MM.1S (cell line): ENCODE measurements at regions not wholly inside any gene's neighbourhood (a gene's known extent, or its start where the extent isn't known, plus 50 kb on each side); places are given as distances from the start of the nearest gene placed in this dataset.

Experiments used
- DNase-seq: peaks from one replicate; pipeline ENCODE4 v3.0.0-alpha.2; 2015
- H2AFZ ChIP-seq: fragments of 300-600 bp; sonication (generic); 2 replicates; pipeline ENCODE4 v1.6.0; 2016; ENCODE audit warnings: antibody characterized with exemption, low read length
- H3F3A ChIP-seq: fragments of 300-600 bp; sonication (generic); 2 replicates; pipeline ENCODE4 v1.6.1; 2016; ENCODE audit warnings: mild to moderate bottlenecking, antibody characterized with exemption, low read length, moderate library complexity, mixed read lengths; ENCODE audit not compliant: insufficient read depth
- H3K27ac ChIP-seq: fragments of 300-600 bp; sonication (generic); 2 replicates; pipeline ENCODE4 v1.5.1; 2016; ENCODE audit warnings: mild to moderate bottlenecking, low read length
- H3K27me3 ChIP-seq: fragments of 300-600 bp; sonication (generic); replicated peaks from 2 replicates; pipeline ENCODE4 v1.6.0; 2016; ENCODE audit warnings: low read length; ENCODE audit not compliant: insufficient read depth
- H3K36me3 ChIP-seq: fragments of 300-600 bp; sonication (generic); replicated peaks from 2 replicates; pipeline ENCODE4 v1.6.1; 2016; ENCODE audit warnings: mild to moderate bottlenecking, low read length, mixed read lengths; ENCODE audit not compliant: insufficient read depth
- H3K4me1 ChIP-seq: fragments of 300-600 bp; sonication (generic); 2 replicates; pipeline ENCODE4 v1.6.1; 2016; ENCODE audit warnings: low read length, mixed read lengths
- H3K4me2 ChIP-seq: fragments of 300-600 bp; sonication (generic); 2 replicates; pipeline ENCODE4 v1.6.0; 2016; ENCODE audit warnings: low read depth, low read length
- H3K4me3 ChIP-seq: fragments of 300-600 bp; sonication (generic); 2 replicates; pipeline ENCODE4 v1.5.1; 2016; ENCODE audit warnings: low read length, mixed read lengths
- H3K79me2 ChIP-seq: fragments of 300-600 bp; sonication (generic); 2 replicates; pipeline ENCODE4 v1.6.1; 2016; ENCODE audit warnings: mixed run types, low read length, mixed read lengths
- H3K9ac ChIP-seq: fragments of 300-600 bp; sonication (generic); 2 replicates; pipeline ENCODE4 v1.6.1; 2016; ENCODE audit warnings: low read length, mixed read lengths
- H3K9me2 ChIP-seq: fragments of 300-600 bp; sonication (generic); replicated peaks from 2 replicates; pipeline ENCODE4 v1.6.1; 2016; ENCODE audit warnings: mild to moderate bottlenecking, low read length, mixed read lengths; ENCODE audit not compliant: insufficient read depth
- H3K9me3 ChIP-seq: fragments of 300-600 bp; sonication (generic); replicated peaks from 2 replicates; pipeline ENCODE4 v1.6.1; 2016; ENCODE audit warnings: mild to moderate bottlenecking, low read length, mixed read lengths; ENCODE audit not compliant: insufficient read depth
- H4K20me1 ChIP-seq: fragments of 300-600 bp; sonication (generic); 2 replicates; pipeline ENCODE4 v1.6.1; 2016; ENCODE audit warnings: mild to moderate bottlenecking, low read length, moderate library complexity, mixed read lengths; ENCODE audit not compliant: insufficient read depth
- EZH2 ChIP-seq: fragments of 300-600 bp; sonication (generic); optimal IDR thresholded peaks from 2 replicates; pipeline ENCODE3; 2017; ENCODE audit warnings: low read depth, mild to moderate bottlenecking, antibody characterized with exemption, low read length, mixed read lengths
- EZH2phosphoT487 ChIP-seq: fragments of 300-600 bp; sonication (generic); IDR thresholded peaks from 2 replicates; pipeline ENCODE4 v1.6.1; 2018; ENCODE audit warnings: antibody characterized with exemption, low read length
- TF ChIP-seq, protein P1 (sequence below): fragments of 300-600 bp; sonication (generic); IDR thresholded peaks from 2 replicates; pipeline ENCODE4 v1.5.1; 2016; ENCODE audit warnings: antibody characterized with exemption, low read length, mixed read lengths

DNA sequence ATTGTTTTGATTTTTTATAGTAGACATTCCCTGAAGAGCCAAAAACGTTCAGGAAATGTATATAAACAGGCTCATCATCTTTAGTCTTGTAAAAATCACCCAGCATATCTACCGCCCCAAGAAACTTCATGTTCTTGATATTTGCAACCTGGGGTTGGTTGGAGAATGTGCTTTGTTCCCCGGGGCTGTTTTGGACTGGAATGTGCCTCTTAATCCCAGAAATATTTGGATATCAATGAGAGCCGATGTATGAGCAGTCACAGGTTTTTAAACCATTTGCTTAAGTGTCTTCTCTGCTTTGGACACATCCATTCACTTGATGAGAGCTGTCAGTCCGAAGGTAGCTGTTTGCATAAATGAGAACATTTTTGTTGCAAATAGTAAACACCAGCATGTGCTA lies 449.7 kb downstream of the PCDH7 start:
- H3K27me3 ChIP-seq: no peaks in the 10 kb centered on the region
- no peak overlapping the region for H3K9ac ChIP-seq
- H3K4me2 ChIP-seq: no peak overlapping the region
- H3K79me2 ChIP-seq: no peaks in the 10 kb centered on the region
- no peak overlapping the region for H3K27ac ChIP-seq
- no peaks in the 10 kb centered on the region for H3K4me1 ChIP-seq
- no peak overlapping the region for H2AFZ ChIP-seq
- H3K36me3 ChIP-seq: no peaks in the 10 kb centered on the region
- H3K9me3 ChIP-seq: no peaks in the 10 kb centered on the region
- H3K9me2 ChIP-seq: no peaks in the 10 kb centered on the region
- DNase-seq: no peak
- TF ChIP-seq EZH2phosphoT487 (no peak), EZH2 (no peak)
- H3F3A ChIP-seq: no peaks in the 10 kb centered on the region
- H4K20me1 ChIP-seq: no peaks in the 10 kb centered on the region
- H3K4me3 ChIP-seq: no peak overlapping the region

DNA sequence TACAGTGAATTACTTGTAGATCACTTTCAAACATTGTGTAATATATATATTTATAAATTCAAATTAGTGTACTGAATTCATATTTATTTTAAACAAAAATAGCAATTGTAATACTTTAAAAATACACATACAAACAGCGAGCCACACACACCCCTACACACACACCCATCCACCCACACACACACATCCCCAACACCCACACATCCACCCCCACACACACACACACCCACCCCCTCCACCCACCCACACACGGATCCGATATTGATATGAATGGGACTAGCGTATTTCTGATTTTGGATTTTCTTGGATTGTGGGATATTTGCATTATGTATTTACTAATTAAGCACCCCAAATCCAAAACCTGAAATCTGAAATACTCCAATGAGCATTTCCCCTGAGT lies 451.2 kb downstream of the PCDH7 start:
- no peaks in the 10 kb centered on the region for H3K9me2 ChIP-seq
- no peak for DNase-seq
- no peaks in the 10 kb centered on the region for H3K36me3 ChIP-seq
- H3K9ac ChIP-seq: no peak overlapping the region
- H3K79me2 ChIP-seq: no peaks in the 10 kb centered on the region
- H3K27me3 ChIP-seq: no peaks in the 10 kb centered on the region
- no peaks in the 10 kb centered on the region for H3K9me3 ChIP-seq
- TF ChIP-seq, protein P1, sequence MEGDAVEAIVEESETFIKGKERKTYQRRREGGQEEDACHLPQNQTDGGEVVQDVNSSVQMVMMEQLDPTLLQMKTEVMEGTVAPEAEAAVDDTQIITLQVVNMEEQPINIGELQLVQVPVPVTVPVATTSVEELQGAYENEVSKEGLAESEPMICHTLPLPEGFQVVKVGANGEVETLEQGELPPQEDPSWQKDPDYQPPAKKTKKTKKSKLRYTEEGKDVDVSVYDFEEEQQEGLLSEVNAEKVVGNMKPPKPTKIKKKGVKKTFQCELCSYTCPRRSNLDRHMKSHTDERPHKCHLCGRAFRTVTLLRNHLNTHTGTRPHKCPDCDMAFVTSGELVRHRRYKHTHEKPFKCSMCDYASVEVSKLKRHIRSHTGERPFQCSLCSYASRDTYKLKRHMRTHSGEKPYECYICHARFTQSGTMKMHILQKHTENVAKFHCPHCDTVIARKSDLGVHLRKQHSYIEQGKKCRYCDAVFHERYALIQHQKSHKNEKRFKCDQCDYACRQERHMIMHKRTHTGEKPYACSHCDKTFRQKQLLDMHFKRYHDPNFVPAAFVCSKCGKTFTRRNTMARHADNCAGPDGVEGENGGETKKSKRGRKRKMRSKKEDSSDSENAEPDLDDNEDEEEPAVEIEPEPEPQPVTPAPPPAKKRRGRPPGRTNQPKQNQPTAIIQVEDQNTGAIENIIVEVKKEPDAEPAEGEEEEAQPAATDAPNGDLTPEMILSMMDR: no peak
- no peak for TF ChIP-seq EZH2
- TF ChIP-seq EZH2phosphoT487: no peak
- H3K4me3 ChIP-seq: no peak overlapping the region
- H3K4me1 ChIP-seq: no peaks in the 10 kb centered on the region
- H3F3A ChIP-seq: no peaks in the 10 kb centered on the region
- no peak overlapping the region for H3K27ac ChIP-seq
- H2AFZ ChIP-seq: no peak overlapping the region
- H3K4me2 ChIP-seq: no peak overlapping the region
- no peaks in the 10 kb centered on the region for H4K20me1 ChIP-seq

DNA sequence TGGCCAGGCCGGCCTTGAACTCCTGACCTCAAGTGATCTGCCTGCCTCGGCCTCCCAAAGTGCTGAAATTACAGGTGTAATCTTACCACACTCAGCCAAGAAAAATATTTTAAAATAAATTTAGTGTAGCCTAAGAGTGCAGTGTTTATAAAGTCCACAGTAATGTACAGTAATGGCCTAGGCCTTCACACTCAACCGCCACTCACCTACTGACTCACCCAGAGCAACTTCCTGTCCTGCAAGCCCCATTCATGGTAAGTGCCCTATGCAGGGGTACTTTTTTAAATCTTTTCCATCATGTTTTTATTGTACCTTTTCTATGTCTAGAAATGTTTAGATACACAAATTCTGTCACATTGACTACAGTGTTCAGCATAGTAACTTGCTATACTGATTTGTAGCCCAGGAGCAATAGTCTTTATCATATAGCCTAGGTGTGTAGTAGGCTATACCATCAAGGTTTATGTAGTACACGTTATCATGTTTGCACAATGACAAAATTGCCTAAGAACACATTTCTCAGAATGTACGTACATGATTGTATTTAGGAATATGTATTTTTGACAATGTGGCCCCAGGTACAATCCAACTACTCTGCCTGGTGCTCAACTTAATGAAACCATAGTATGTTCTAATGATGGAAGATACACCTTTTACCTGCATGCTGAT lies 455.2 kb downstream of the PCDH7 start:
- H4K20me1 ChIP-seq: no peaks in the 10 kb centered on the region
- no peak overlapping the region for H3K4me2 ChIP-seq
- DNase-seq: no peak
- TF ChIP-seq EZH2 (no peak), EZH2phosphoT487 (no peak)
- TF ChIP-seq, protein P1: no peak
- H3K9me3 ChIP-seq: no peaks in the 10 kb centered on the region
- H3K9ac ChIP-seq: no peak overlapping the region
- no peaks in the 10 kb centered on the region for H3K79me2 ChIP-seq
- H3K27ac ChIP-seq: no peak overlapping the region
- no peaks in the 10 kb centered on the region for H3F3A ChIP-seq
- no peak overlapping the region for H3K4me3 ChIP-seq
- 0 out of 2 replicates have a peak, but pooled peaks cover 3% of the 10 kb centered on the region for H3K4me1 ChIP-seq
- H2AFZ ChIP-seq: no peak overlapping the region
- H3K9me2 ChIP-seq: no peaks in the 10 kb centered on the region
- H3K36me3 ChIP-seq: no peaks in the 10 kb centered on the region
- H3K27me3 ChIP-seq: no peaks in the 10 kb centered on the region

DNA sequence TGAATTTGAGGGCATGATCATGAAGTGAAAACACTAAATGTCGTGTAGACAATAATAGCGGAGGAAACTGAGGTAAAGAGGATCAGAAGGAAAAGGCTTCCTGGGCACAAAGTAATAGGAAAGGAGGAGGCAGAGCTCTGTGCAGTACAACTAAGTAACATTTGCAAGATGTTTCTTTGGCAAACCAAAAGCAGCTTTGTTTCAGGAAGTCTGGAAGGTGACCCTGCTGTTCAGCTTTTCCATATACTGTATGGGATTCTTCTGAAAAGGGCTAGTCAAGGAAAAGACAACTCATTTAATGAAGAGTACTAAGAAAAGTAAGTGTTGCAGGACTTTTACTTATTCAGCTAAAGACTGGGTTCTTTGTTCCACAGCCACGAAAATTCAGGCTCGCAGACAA lies 463.1 kb downstream of the PCDH7 start:
- Histone ChIP-seq H3K9me2 (no peaks in the 10 kb centered on the region), H4K20me1 (no peaks in the 10 kb centered on the region), H3K4me2 (no peak overlapping the region), H3K79me2 (no peaks in the 10 kb centered on the region), H3K27ac (no peak overlapping the region), H3K36me3 (no peaks in the 10 kb centered on the region), H3K4me1 (0 out of 2 replicates have a peak, but pooled peaks cover 4% of the 10 kb centered on the region), H2AFZ (no peak overlapping the region), H3K9ac (no peak overlapping the region), H3K4me3 (no peak overlapping the region), H3K9me3 (no peaks in the 10 kb centered on the region), H3K27me3 (no peaks in the 10 kb centered on the region), H3F3A (no peaks in the 10 kb centered on the region)
- TF ChIP-seq EZH2 (no peak), EZH2phosphoT487 (no peak)
- TF ChIP-seq, protein P1: no peak
- DNase-seq: no peak
